ENCODE measurements at regions not wholly inside any gene's neighbourhood (a gene's known extent, or its start where the extent isn't known, plus 50 kb on each side); places are given as distances from the start of the nearest gene placed in this dataset.

- H3K9ac ChIP-seq (ENCODE audit: low read depth, low read length): no peak overlapping the region
- no peaks in the 10 kb centered on the region for H3K4me1 ChIP-seq (ENCODE audit: control insufficient read depth, insufficient read depth, low read length)
- no peaks in the 10 kb centered on the region for H3K9me3 ChIP-seq (replicated peaks; ENCODE audit: low read length)
- H3K4me3 ChIP-seq (ENCODE audit: low read length): no peak overlapping the region
- no peaks in the 10 kb centered on the region for H3K27me3 ChIP-seq (ENCODE audit: control insufficient read depth, insufficient read depth, low read length)
- no peaks in the 10 kb centered on the region for H3K36me3 ChIP-seq (ENCODE audit: insufficient read depth, low read length)
- no peak overlapping the region for H3K4me2 ChIP-seq (ENCODE audit: low read length)
Measured at GRCh38 chr3:181947606-181948005, 235.9 kb downstream of the SOX2 start.

DNA sequence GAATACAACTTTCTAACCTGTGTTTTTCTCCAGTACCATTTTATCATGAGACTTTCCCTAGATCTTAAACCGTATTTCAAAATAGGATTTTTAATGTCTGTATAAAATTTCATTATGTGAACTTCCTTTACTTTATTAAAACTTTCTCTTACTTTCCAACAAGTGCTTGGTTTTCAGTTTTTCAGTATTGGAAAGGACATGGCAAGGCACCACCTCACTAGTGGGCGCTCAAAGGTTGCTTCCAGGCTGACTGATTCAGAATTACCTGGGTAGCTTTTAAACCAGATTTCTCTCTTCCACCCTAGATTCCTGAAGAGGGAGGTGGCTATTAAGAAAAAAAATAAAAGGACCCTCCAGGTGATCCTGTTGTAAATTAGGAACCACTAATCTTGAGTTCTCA lies 236.6 kb downstream of the SOX2 start:
- no peaks in the 10 kb centered on the region for H3K27me3 ChIP-seq (ENCODE audit: control insufficient read depth, insufficient read depth, low read length)
- no peak overlapping the region for H3K9ac ChIP-seq (ENCODE audit: low read depth, low read length)
- H3K4me3 ChIP-seq (ENCODE audit: low read length): no peak overlapping the region
- no peaks in the 10 kb centered on the region for H3K4me1 ChIP-seq (ENCODE audit: control insufficient read depth, insufficient read depth, low read length)
- H3K4me2 ChIP-seq (ENCODE audit: low read length): no peak overlapping the region
- no peaks in the 10 kb centered on the region for H3K9me3 ChIP-seq (replicated peaks; ENCODE audit: low read length)
- H3K36me3 ChIP-seq (ENCODE audit: insufficient read depth, low read length): no peaks in the 10 kb centered on the region

DNA sequence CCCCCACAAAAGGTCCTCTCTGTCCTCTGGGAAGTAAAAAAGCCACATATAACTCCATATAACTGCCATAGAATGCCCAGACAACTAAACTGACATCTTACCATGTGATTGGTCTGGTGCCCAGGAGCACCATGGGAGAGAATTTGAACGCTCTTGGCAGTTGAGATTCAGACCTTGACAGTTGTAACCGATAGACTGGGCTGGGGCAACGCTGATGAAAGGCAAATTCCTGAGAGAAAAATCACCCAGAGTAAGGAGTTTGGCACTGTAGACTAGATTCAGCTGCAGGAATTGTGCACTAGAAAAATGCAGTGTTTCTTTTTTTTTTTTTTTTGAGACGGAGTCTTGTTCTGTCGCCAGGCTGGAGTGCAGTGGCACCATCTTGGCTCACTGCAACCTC lies 240.5 kb downstream of the SOX2 start:
- Histone ChIP-seq H3K27me3 (ENCODE audit: control insufficient read depth, insufficient read depth, low read length) (no peaks in the 10 kb centered on the region), H3K4me2 (ENCODE audit: low read length) (no peak overlapping the region), H3K36me3 (ENCODE audit: insufficient read depth, low read length) (no peaks in the 10 kb centered on the region), H3K9ac (ENCODE audit: low read depth, low read length) (no peak overlapping the region), H3K4me1 (ENCODE audit: control insufficient read depth, insufficient read depth, low read length) (no peaks in the 10 kb centered on the region), H3K4me3 (ENCODE audit: low read length) (no peak overlapping the region), H3K9me3 (replicated peaks; ENCODE audit: low read length) (no peaks in the 10 kb centered on the region)

DNA sequence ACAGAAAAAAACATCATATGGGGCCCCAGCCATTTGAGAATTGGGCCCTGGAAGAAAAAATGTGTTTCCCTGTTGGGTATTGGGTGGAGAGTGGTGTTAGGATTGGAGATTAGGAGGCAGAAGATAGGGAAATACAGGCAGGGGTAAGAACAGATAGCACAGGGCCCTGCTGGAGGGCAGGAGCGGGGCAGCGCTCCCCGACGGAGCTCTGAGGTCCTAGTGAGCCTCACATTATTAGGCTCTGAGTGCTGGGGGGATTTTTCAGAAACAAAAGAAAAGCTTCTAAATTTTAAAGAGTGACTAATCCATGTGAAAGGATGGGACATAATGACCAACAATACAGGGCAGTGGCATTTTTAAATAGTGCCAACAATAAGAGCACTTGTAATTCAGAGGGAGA lies 241.2 kb downstream of the SOX2 start:
- Histone ChIP-seq H3K27me3 (ENCODE audit: control insufficient read depth, insufficient read depth, low read length) (no peaks in the 10 kb centered on the region), H3K9ac (ENCODE audit: low read depth, low read length) (no peak overlapping the region), H3K4me1 (ENCODE audit: control insufficient read depth, insufficient read depth, low read length) (no peaks in the 10 kb centered on the region), H3K36me3 (ENCODE audit: insufficient read depth, low read length) (no peaks in the 10 kb centered on the region), H3K4me3 (ENCODE audit: low read length) (no peak overlapping the region), H3K4me2 (ENCODE audit: low read length) (no peak overlapping the region), H3K9me3 (replicated peaks; ENCODE audit: low read length) (no peaks in the 10 kb centered on the region)

- no peaks in the 10 kb centered on the region for H3K9me3 ChIP-seq (replicated peaks; ENCODE audit: low read length)
- no peak overlapping the region for H3K4me3 ChIP-seq (ENCODE audit: low read length)
- no peaks in the 10 kb centered on the region for H3K36me3 ChIP-seq (ENCODE audit: insufficient read depth, low read length)
- H3K4me1 ChIP-seq (ENCODE audit: control insufficient read depth, insufficient read depth, low read length): no peaks in the 10 kb centered on the region
- H3K27me3 ChIP-seq (ENCODE audit: control insufficient read depth, insufficient read depth, low read length): no peaks in the 10 kb centered on the region
- no peak overlapping the region for H3K9ac ChIP-seq (ENCODE audit: low read depth, low read length)
- no peak overlapping the region for H3K4me2 ChIP-seq (ENCODE audit: low read length)
Measured at GRCh38 chr3:181955566-181955965, 243.8 kb downstream of the SOX2 start.

GRCh38 chr3:181956122-181956521 lies 244.4 kb downstream of the SOX2 start:
- Histone ChIP-seq H3K36me3 (ENCODE audit: insufficient read depth, low read length) (no peaks in the 10 kb centered on the region), H3K4me2 (ENCODE audit: low read length) (no peak overlapping the region), H3K27me3 (ENCODE audit: control insufficient read depth, insufficient read depth, low read length) (no peaks in the 10 kb centered on the region), H3K4me3 (ENCODE audit: low read length) (no peak overlapping the region), H3K9ac (ENCODE audit: low read depth, low read length) (no peak overlapping the region), H3K9me3 (replicated peaks; ENCODE audit: low read length) (no peaks in the 10 kb centered on the region), H3K4me1 (ENCODE audit: control insufficient read depth, insufficient read depth, low read length) (no peaks in the 10 kb centered on the region)

GRCh38 chr3:181966393-181966792 lies 254.7 kb downstream of the SOX2 start:
- Histone ChIP-seq H3K4me1 (ENCODE audit: control insufficient read depth, insufficient read depth, low read length) (no peaks in the 10 kb centered on the region), H3K27me3 (ENCODE audit: control insufficient read depth, insufficient read depth, low read length) (peaks cover 2% of the 10 kb centered on the region), H3K36me3 (ENCODE audit: insufficient read depth, low read length) (no peaks in the 10 kb centered on the region), H3K9me3 (replicated peaks; ENCODE audit: low read length) (no peaks in the 10 kb centered on the region), H3K9ac (ENCODE audit: low read depth, low read length) (no peak overlapping the region), H3K4me2 (ENCODE audit: low read length) (no peak overlapping the region), H3K4me3 (ENCODE audit: low read length) (no peak overlapping the region)

DNA sequence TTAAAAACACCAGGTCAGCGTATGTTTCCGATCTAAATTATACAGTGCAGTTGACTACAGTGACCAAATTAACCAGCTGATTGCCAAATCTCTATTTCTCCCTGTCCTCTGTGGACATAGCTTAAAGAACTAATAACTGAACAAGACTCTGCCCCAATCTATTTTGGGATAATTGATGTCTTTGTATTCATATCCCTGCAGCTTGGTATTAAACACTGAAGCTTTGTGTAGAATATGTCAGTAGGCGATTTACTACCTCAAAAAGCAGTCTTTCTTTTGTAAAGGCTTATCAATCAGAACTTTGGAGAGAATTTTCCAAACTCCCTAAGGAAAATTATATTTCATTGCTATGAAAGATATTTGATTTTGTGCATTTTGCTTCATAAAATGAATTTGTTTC lies 258.2 kb downstream of the SOX2 start:
- peaks cover 2% of the 10 kb centered on the region for H3K27me3 ChIP-seq (ENCODE audit: control insufficient read depth, insufficient read depth, low read length)
- no peaks in the 10 kb centered on the region for H3K4me1 ChIP-seq (ENCODE audit: control insufficient read depth, insufficient read depth, low read length)
- no peaks in the 10 kb centered on the region for H3K36me3 ChIP-seq (ENCODE audit: insufficient read depth, low read length)
- no peak overlapping the region for H3K9ac ChIP-seq (ENCODE audit: low read depth, low read length)
- H3K4me2 ChIP-seq (ENCODE audit: low read length): no peak overlapping the region
- H3K4me3 ChIP-seq (ENCODE audit: low read length): no peak overlapping the region
- H3K9me3 ChIP-seq (replicated peaks; ENCODE audit: low read length): no peaks in the 10 kb centered on the region

GRCh38 chr3:181971424-181971823 lies 259.7 kb downstream of the SOX2 start:
- Histone ChIP-seq H3K9ac (ENCODE audit: low read depth, low read length) (no peak overlapping the region), H3K9me3 (replicated peaks; ENCODE audit: low read length) (no peaks in the 10 kb centered on the region), H3K27me3 (ENCODE audit: control insufficient read depth, insufficient read depth, low read length) (peaks cover 2% of the 10 kb centered on the region), H3K36me3 (ENCODE audit: insufficient read depth, low read length) (no peaks in the 10 kb centered on the region), H3K4me2 (ENCODE audit: low read length) (no peak overlapping the region), H3K4me1 (ENCODE audit: control insufficient read depth, insufficient read depth, low read length) (no peaks in the 10 kb centered on the region), H3K4me3 (ENCODE audit: low read length) (no peak overlapping the region)

DNA sequence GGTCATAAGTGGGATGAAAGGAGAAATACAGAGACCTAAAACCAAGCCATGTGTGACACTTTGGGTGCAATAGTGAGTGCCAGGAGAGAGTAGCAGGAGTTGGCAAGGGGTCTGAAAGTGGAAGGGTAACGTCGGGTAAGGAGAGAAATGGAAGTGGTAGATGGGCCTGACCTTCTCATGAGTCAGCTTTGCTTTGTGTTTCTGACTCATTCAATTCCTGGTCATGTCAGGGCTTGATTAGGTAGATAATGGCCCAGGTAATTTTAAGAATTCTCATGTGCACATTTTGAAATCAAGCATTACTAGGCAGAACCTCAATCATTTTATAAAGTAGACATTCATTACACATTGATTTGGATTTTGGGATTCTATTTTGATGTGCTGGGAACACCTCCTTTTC lies 262.5 kb downstream of the SOX2 start:
- no peaks in the 10 kb centered on the region for H3K27me3 ChIP-seq (ENCODE audit: control insufficient read depth, insufficient read depth, low read length)
- H3K36me3 ChIP-seq (ENCODE audit: insufficient read depth, low read length): no peaks in the 10 kb centered on the region
- no peaks in the 10 kb centered on the region for H3K9me3 ChIP-seq (replicated peaks; ENCODE audit: low read length)
- H3K4me2 ChIP-seq (ENCODE audit: low read length): no peak overlapping the region
- H3K9ac ChIP-seq (ENCODE audit: low read depth, low read length): no peak overlapping the region
- H3K4me3 ChIP-seq (ENCODE audit: low read length): no peak overlapping the region
- H3K4me1 ChIP-seq (ENCODE audit: control insufficient read depth, insufficient read depth, low read length): no peaks in the 10 kb centered on the region

DNA sequence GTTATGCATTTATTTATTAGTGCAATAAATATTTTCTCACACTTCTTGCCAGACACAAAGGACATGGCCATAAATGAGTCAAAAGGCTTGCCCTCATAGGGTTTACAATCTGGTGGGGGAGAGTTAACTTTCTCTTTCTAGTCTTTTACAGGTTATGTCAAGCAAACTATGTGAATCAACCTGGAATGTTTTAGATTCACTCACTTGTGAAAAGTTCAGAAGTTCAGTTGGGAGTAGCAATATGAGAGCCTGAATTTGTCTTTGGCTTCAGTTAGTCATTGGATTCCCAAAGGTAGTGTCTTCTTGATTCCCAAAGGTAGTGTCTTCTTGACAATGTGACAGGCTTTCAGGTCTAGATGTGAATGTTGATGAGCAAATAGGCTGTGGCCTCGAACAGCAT lies 264.8 kb downstream of the SOX2 start:
- no peaks in the 10 kb centered on the region for H3K27me3 ChIP-seq (ENCODE audit: control insufficient read depth, insufficient read depth, low read length)
- no peaks in the 10 kb centered on the region for H3K36me3 ChIP-seq (ENCODE audit: insufficient read depth, low read length)
- no peaks in the 10 kb centered on the region for H3K4me1 ChIP-seq (ENCODE audit: control insufficient read depth, insufficient read depth, low read length)
- no peak overlapping the region for H3K9ac ChIP-seq (ENCODE audit: low read depth, low read length)
- H3K9me3 ChIP-seq (replicated peaks; ENCODE audit: low read length): no peaks in the 10 kb centered on the region
- H3K4me3 ChIP-seq (ENCODE audit: low read length): no peak overlapping the region
- H3K4me2 ChIP-seq (ENCODE audit: low read length): no peak overlapping the region

- no peaks in the 10 kb centered on the region for H3K9me3 ChIP-seq (replicated peaks; ENCODE audit: low read length)
- no peaks in the 10 kb centered on the region for H3K4me1 ChIP-seq (ENCODE audit: control insufficient read depth, insufficient read depth, low read length)
- H3K4me3 ChIP-seq (ENCODE audit: low read length): no peak overlapping the region
- no peaks in the 10 kb centered on the region for H3K27me3 ChIP-seq (ENCODE audit: control insufficient read depth, insufficient read depth, low read length)
- no peaks in the 10 kb centered on the region for H3K36me3 ChIP-seq (ENCODE audit: insufficient read depth, low read length)
- no peak overlapping the region for H3K9ac ChIP-seq (ENCODE audit: low read depth, low read length)
- H3K4me2 ChIP-seq (ENCODE audit: low read length): no peak overlapping the region
Measured at GRCh38 chr3:181985386-181985785, 273.7 kb downstream of the SOX2 start.
